Right lobe of liver (tissue), 6 donors: ENCODE measurements at regions not wholly inside any gene's neighbourhood (a gene's known extent, or its start where the extent isn't known, plus 50 kb on each side); places are given as distances from the start of the nearest gene placed in this dataset.
A peak's percentile ranks its signal among the peaks of the same experiment; 100 is the strongest.

Experiments used
- ATAC-seq, 4 donors: fragments of 200-7000 bp; cut with Tn5 transposase; one replicate each; pipeline ENCODE4 v1.9.1; 2020; ENCODE audit warnings: mild to moderate bottlenecking in 4 of 4, moderate library complexity in 4 of 4
- DNase-seq, 3 donors: peaks; one replicate each; pipeline ENCODE4 v3.0.0-alpha.2; 2020
- H3K27ac ChIP-seq, 3 donors: fragments of 200-600 bp; one replicate each; pipeline ENCODE4 v1.8.0; 2022
- H3K27me3 ChIP-seq, 2 donors: fragments of 200-600 bp; one replicate each; pipeline ENCODE4 v1.8.0; 2022
- H3K36me3 ChIP-seq, 4 donors: fragments of 200-600 bp; sonication (generic) in 1 of 4; one replicate each; pipeline versions ENCODE4 v1.5.1 to v1.8.0; 2017 to 2022; ENCODE audit warnings: control low read depth in 1 of 4
- H3K4me1 ChIP-seq, 4 donors: fragments of 200-600 bp; sonication (generic) in 1 of 4; one replicate each; pipeline versions ENCODE4 v1.5.1 to v1.8.0; 2017 to 2022; ENCODE audit warnings: control low read depth in 1 of 4
- H3K4me3 ChIP-seq, 3 donors: fragments of 200-600 bp; one replicate each; pipeline ENCODE4 v1.8.0; 2022
- H3K9me3 ChIP-seq, 4 donors: fragments of 200-600 bp; sonication (generic) in 1 of 4; one replicate each; pipeline versions ENCODE4 v1.5.1 to v1.8.0; 2017 to 2022; ENCODE audit warnings: control low read depth in 1 of 4
- POLR2A ChIP-seq: fragments of 450-650 bp; IDR thresholded peaks from one replicate; pipeline ENCODE4 v1.6.1; 2017; ENCODE audit warnings: antibody characterized with exemption, mild to moderate bottlenecking
- WGBS: methylation state at CpG from one replicate; pipeline ENCODE4 v1.1.6; 2018; ENCODE audit warnings: low coverage, low lambda C conversion rate; ENCODE audit not compliant: insufficient coverage; ENCODE audit errors: missing lambda C conversion rate; 5-methylcytosine and 5-hydroxymethylcytosine counted together
- intact Hi-C, 2 donors: fragments of 100-400 bp; cut with DNase I; formaldehyde crosslinking; loops; one replicate each; pipeline versions ENCODE4 v1.11.2 to v1.14.1; 2022
- TF ChIP-seq, protein P1 (sequence below), 4 donors: fragments of 200-600 bp in 3 of 4; fragments of 450-650 bp in 1 of 4; IDR thresholded peaks; one replicate each; pipeline versions ENCODE4 v1.5.1 to v1.8.0; 2016 to 2022; ENCODE audit warnings: antibody characterized with exemption in 4 of 4, mild to moderate bottlenecking in 2 of 4
- donor health status: DM: no; HTN: yes; CAD: no.
- donor health status: DM: no; HTN: no; CAD: no.
- donor health status: DM: no; HTN: no; CAD: no.
- donor health status: DM: no; HTN: yes; CAD: no.
- donor health status: DM: no; HTN: yes; CAD: no.

DNA sequence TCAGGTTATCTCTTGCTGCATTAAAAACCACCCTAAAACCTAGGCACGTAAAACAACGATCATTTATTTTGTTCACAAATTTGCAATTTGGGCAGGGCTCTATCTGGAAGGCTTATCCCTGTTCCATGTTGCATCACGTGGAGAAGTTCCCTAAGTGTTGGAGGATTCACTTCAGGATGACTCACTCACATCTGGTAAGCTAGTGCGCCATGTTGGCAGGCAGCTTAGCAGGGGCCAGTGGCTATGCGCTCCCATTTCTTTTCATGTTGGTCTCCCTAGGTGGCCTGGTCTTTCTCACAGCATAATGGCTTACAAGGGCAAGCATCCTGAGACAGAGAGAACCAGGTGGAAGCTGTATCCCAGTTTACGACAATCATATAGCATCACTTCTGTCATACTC is 226.8 kb downstream of the BLID start:
- H3K4me1 ChIP-seq: no peaks in the 10 kb centered on the region
- H3K27ac ChIP-seq: no peak overlapping the region
- no peak overlapping the region for H3K4me3 ChIP-seq
- H3K27me3 ChIP-seq: no peaks in the 10 kb centered on the region
- no peaks in the 10 kb centered on the region for H3K36me3 ChIP-seq
- no peaks in the 10 kb centered on the region for H3K9me3 ChIP-seq
- no peak for DNase-seq
- TF ChIP-seq, protein P1, sequence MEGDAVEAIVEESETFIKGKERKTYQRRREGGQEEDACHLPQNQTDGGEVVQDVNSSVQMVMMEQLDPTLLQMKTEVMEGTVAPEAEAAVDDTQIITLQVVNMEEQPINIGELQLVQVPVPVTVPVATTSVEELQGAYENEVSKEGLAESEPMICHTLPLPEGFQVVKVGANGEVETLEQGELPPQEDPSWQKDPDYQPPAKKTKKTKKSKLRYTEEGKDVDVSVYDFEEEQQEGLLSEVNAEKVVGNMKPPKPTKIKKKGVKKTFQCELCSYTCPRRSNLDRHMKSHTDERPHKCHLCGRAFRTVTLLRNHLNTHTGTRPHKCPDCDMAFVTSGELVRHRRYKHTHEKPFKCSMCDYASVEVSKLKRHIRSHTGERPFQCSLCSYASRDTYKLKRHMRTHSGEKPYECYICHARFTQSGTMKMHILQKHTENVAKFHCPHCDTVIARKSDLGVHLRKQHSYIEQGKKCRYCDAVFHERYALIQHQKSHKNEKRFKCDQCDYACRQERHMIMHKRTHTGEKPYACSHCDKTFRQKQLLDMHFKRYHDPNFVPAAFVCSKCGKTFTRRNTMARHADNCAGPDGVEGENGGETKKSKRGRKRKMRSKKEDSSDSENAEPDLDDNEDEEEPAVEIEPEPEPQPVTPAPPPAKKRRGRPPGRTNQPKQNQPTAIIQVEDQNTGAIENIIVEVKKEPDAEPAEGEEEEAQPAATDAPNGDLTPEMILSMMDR (IDR thresholded peaks at IDR 0.05): no peak
- no peak for TF ChIP-seq POLR2A
- no peak for ATAC-seq
- intact Hi-C loops: no loop called here
- 87% methylated on average over 5 of the region's 6 CpGs for WGBS

DNA sequence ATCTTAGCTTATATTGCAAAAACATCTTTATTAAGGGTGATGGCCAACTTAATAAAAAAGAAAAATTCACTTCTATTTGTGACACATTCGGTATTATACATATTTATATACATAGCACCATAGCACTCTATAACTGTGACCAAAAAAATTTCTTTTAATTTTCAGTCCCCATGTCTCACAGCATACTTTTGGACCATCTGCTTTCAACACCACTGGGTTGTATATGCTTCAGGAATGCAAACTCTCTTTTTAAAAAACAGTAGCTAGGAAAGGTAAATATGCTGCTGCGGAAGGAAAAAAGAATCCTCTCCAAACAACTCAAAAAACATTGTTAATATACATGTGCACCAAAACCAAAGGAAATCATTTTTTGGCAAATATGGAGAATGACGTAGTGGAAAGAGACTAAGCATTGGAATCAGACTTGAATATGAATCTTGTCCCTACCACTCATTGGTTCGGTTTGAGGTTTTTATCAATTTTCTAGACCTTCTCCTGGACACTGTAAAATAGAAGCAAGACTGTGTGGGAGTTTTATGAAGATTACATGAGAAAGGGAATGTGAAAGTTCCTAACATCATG is 227.9 kb downstream of the BLID start:
- no peak for DNase-seq
- H3K4me1 ChIP-seq: no peaks in the 10 kb centered on the region
- no peak overlapping the region for H3K4me3 ChIP-seq
- WGBS: 70% methylated on average over 4 of the region's 4 CpGs
- no peak overlapping the region for H3K27ac ChIP-seq
- no peaks in the 10 kb centered on the region for H3K9me3 ChIP-seq
- no peaks in the 10 kb centered on the region for H3K27me3 ChIP-seq
- TF ChIP-seq POLR2A: no peak
- TF ChIP-seq, protein P1 (IDR thresholded peaks at IDR 0.05): no peak
- intact Hi-C loops: no loop called here
- ATAC-seq: no peak
- no peaks in the 10 kb centered on the region for H3K36me3 ChIP-seq

DNA sequence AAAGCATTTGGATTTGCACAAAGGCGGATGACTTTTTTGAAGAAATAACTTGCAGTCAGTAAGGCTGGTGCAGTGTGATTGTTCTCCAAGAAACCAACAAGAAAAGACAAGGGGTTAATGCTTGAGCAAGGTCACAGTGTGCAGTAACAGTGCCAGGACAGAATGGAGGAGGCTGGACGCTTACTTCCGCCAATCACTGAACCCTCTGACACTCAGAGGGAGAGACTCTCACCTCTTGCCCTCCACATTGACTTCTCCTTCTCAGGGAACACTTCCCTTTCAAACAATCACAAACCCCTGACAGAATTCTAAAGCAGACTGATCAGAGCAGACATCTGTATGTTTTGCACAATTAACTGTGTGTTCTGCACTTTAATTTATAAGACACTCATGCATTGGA is 228.4 kb downstream of the BLID start:
- intact Hi-C loops: no loop called here
- ATAC-seq (peak; percentile 44 to 77 (median 66)), DNase-seq (no peak)
- no peaks in the 10 kb centered on the region for H3K9me3 ChIP-seq
- no peak for TF ChIP-seq POLR2A
- TF ChIP-seq, protein P1 (IDR thresholded peaks at IDR 0.05): no peak
- 59% methylated on average over 3 of the region's 3 CpGs for WGBS
- no peak overlapping the region for H3K27ac ChIP-seq
- no peak overlapping the region for H3K4me3 ChIP-seq
- H3K4me1 ChIP-seq: no peaks in the 10 kb centered on the region
- no peaks in the 10 kb centered on the region for H3K27me3 ChIP-seq
- H3K36me3 ChIP-seq: no peaks in the 10 kb centered on the region

DNA sequence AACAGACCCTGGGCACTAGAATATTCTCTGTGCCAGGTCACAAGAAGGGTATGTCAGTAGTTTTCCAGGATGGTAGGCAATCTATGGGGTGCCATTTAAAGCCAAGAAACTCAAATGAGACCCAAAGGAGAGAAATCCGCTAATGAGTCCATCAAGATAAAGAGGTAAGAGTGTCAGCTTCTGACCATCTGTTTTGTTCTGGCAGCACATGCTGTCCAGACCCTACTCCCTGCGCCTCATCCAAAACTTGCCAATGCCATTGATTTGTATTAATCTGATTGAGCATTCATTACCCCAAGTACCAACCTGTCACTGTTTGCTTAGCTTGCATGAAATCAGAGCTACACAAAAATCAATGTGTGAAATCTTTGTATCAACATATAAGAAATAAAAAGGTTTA is 229.0 kb downstream of the BLID start:
- intact Hi-C loops: no loop called here
- TF ChIP-seq, protein P1 (IDR thresholded peaks at IDR 0.05): no peak
- no peak for TF ChIP-seq POLR2A
- no peak for DNase-seq
- Histone ChIP-seq H3K27me3 (no peaks in the 10 kb centered on the region), H3K9me3 (no peaks in the 10 kb centered on the region), H3K4me1 (no peaks in the 10 kb centered on the region), H3K27ac (no peak overlapping the region), H3K36me3 (no peaks in the 10 kb centered on the region), H3K4me3 (no peak overlapping the region)
- WGBS: 83% methylated on average over 1 of the region's 2 CpGs
- ATAC-seq: no peak
